HG03045 (cell line): ENCODE measurements at regions not wholly inside any gene's neighbourhood (a gene's known extent, or its start where the extent isn't known, plus 50 kb on each side); places are given as distances from the start of the nearest gene placed in this dataset.

Source experiments
- ATAC-seq: cut with Tn5 transposase; IDR thresholded peaks from one replicate; pipeline ENCODE4 v1.9.1; 2021; ENCODE audit warnings: mild to moderate bottlenecking, moderate library complexity; ENCODE audit not compliant: unreplicated experiment

DNA sequence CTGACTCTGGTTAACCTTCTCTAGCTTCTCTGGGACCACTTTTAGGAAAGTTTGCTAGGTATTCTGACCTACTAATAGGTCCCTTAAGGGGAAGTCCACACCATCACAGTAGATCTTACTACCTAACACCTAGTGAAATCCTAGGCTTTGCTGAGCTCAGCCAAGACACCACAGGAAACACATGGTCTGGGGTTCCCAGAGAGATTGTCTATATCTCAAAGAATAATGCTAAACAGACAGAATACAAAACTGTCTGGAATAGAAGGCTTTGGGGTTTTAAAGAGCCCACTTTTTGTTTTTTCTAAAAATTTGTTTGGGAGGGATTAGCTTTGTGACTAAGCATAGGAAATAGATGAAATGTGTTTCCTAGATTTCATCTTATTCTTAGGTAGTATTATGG, 395.1 kb downstream of the ARHGEF28 start:
- ATAC-seq, result no peak

DNA sequence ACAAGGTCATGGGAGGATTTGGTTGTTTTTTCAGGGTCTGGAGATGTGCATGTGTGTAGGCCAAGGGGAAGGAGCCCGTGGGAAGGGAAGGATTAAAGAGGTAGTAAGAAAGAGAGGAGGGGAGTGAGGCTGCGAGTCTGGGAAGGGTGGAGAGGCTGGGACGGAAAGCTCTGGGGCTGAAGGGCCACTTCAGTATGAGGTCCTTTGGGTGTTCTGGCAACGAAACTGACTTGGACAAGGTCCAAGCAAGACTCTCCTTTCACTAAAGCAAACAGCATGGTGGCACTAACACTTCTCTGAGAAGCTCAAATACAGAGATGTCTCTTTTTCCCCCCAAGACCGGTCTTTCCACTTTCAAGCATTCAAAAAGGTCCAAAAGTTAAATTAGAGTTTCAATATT, 394.5 kb downstream of the ARHGEF28 start:
- no peak for ATAC-seq

GRCh38 chr5:74019923-74020322, 393.9 kb downstream of the ARHGEF28 start:
- no peak for ATAC-seq

GRCh38 chr5:74017786-74018211, 391.8 kb downstream of the ARHGEF28 start:
- ATAC-seq, result no peak

DNA sequence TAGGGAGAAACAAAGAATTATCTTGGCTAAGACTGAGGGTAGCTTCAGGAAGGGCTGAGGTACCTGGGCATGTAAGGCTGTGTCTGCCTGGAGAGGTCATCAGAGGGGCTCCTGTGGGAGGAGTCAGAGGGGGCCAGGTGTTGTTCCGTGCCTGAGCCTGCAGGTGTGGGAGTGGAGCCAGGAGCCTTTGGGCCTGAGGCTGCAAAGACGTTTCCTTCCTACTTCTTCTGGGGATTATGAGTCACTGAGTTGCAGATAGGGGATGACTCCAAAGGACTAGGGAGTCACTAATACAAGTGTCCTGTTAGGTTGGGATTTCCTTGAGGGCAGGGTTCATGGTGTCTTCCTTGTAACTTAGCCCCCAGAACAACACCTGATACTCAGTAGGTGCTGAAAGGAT, 391.1 kb downstream of the ARHGEF28 start:
- ATAC-seq, result no peak

GRCh38 chr5:74016373-74016772, 390.4 kb downstream of the ARHGEF28 start:
- no peak for ATAC-seq

DNA sequence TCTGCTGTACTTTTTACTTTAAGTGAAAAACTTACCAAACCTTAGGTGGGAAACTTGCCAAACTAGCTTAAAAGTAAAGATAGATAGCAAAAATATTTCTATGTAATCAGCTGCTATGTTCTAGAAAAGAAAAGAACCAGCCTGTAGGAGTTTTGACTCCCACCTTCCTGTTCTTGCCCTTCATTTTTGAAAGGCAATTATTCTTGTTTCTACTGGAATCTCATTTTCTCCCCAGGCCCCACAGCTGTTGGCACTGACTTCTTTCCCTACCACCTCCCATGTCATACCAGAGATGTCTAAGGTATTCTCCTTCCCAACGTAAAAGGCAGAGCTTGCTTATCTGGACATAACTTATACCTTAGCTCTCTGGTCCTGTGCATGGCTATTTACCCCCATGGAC, 389.7 kb downstream of the ARHGEF28 start:
- ATAC-seq, result no peak

GRCh38 chr5:74013222-74013621, 387.2 kb downstream of the ARHGEF28 start:
- ATAC-seq, result no peak

GRCh38 chr5:74009502-74009901, 383.5 kb downstream of the ARHGEF28 start:
- no peak for ATAC-seq

DNA sequence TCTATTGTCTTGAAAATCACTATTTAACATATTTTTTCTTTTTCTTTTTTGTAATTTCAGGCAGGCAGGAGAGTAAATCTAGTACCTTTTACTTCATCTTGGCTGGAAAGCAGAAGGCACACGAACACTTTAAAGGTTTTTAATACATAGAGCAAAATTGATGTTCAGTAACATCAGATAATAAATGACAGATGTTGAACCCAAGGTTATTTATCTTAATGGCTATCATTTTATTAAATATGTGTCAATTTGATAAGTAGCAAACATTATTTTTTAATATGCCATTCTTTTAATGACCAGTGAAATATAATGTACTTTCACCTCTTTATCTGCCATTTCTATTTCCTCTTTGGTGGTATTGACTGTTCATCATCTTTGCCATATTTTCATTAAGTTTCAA, 381.2 kb downstream of the ARHGEF28 start:
- ATAC-seq, result no peak

DNA sequence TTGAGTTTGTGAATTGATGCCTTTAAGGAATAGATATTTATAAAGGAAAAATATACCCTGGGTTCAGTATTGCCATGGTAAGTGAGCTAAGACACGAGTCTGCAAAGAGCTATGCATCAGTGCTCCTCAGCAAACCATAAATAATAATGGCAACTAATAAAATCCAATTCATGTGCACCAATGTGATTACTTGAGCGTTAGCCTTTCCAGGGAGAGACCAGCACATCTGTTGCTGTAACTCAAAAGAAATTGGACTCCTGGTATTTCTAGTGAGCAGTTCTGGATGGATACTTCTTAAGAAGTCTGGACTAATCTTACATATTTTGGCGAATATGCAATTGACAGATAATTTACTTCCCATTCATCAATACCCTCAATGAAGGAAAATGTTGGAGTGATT, 373.3 kb downstream of the ARHGEF28 start:
- no peak for ATAC-seq

GRCh38 chr5:73998489-73998888, 372.5 kb downstream of the ARHGEF28 start:
- ATAC-seq, result no peak

DNA sequence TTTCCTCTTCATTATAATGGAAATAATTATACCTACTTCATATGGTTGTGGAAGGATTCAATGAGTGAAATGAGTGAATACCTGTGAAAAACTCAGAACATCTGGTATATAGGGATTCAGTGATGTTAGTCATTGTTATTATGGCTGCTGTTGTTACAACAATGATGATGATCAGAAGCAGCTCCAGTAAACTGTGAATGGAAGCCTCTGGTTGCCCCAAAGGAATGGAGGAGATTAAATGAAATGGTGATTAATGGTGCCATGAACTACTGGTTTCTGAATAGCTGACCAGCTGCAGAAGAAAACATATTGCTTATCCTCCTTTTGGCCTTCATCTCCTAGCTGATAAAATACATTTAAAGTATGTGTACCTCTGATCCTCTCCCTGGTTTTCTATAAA, 372.0 kb downstream of the ARHGEF28 start:
- no peak for ATAC-seq

DNA sequence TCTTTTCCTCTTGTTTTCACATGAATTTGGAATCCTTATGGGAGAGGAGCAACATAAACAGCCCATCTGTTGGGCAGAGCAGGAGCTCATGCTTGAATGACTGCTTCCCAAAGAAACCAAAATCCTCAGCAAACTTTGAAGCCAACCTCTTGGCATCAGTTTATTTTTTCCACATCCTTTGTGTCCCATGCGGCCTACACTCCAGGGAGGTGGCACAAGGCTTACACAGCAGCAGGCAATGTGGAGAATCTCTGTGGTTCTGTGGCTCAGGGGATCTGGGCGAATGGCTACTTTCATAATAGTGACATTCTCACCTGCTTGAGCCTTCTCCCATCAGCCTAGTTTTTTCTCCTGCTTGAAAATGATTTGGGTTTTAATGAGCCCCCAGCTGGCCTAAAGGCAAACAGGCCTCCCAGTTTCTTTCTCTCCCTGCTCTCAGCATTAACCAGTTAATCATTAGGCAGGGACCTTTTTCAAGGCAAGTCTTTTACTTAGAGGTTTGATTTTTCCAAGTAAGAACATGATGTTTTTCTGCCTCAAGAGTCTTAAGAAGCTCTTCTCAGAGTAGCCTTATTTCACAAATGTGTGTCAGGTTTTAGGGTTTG, 370.3 kb downstream of the ARHGEF28 start:
- ATAC-seq, result no peak

- ATAC-seq, result no peak
Measured at GRCh38 chr5:73994963-73995362, 369.0 kb downstream of the ARHGEF28 start.
